Coronary artery (tissue), 2 donors: ENCODE measurements at regions not wholly inside any gene's neighbourhood (a gene's known extent, or its start where the extent isn't known, plus 50 kb on each side); places are given as distances from the start of the nearest gene placed in this dataset.

Experiments
- DNase-seq: peaks from one replicate; pipeline ENCODE4 v3.0.0-alpha.2; 2017; ENCODE audit warnings: low spot score
- H3K27ac ChIP-seq, 2 donors: fragments of 200-600 bp; sonication (generic); one replicate each; pipeline ENCODE4 v1.5.1; 2016 to 2019
- H3K4me3 ChIP-seq: fragments of 200-600 bp; sonication (generic); 2 replicates; pipeline ENCODE4 v1.5.1; 2016; ENCODE audit warnings: mild to moderate bottlenecking, moderate library complexity
- TF ChIP-seq, protein P1 (sequence below): fragments of 200-600 bp; sonication (generic); IDR thresholded peaks from one replicate; pipeline ENCODE4 v1.5.1; 2019; ENCODE audit warnings: antibody characterized with exemption

DNA sequence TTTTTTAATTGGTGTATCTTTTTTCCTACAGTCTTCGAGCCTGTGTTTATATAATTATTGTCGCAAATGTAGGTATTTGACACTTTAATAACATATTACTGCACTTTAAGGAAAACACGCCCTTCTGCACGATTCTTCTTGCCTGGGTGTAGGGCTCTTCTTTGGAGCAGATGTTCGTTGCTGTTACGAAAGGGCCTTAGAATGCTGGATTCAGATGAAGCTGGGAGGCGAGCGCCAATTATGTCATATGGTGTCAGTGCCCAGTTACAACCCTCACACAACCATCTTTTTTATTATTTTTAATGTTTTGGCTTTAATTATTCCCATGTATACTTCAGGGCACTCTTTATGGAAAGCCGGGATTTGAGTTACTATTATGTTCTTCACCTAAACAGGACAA is 553.0 kb downstream of the EBF1 start:
- TF ChIP-seq, protein P1, sequence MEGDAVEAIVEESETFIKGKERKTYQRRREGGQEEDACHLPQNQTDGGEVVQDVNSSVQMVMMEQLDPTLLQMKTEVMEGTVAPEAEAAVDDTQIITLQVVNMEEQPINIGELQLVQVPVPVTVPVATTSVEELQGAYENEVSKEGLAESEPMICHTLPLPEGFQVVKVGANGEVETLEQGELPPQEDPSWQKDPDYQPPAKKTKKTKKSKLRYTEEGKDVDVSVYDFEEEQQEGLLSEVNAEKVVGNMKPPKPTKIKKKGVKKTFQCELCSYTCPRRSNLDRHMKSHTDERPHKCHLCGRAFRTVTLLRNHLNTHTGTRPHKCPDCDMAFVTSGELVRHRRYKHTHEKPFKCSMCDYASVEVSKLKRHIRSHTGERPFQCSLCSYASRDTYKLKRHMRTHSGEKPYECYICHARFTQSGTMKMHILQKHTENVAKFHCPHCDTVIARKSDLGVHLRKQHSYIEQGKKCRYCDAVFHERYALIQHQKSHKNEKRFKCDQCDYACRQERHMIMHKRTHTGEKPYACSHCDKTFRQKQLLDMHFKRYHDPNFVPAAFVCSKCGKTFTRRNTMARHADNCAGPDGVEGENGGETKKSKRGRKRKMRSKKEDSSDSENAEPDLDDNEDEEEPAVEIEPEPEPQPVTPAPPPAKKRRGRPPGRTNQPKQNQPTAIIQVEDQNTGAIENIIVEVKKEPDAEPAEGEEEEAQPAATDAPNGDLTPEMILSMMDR: no peak
- Histone ChIP-seq H3K27ac (no peak overlapping the region), H3K4me3 (no peak overlapping the region)
- DNase-seq: no peak

DNA sequence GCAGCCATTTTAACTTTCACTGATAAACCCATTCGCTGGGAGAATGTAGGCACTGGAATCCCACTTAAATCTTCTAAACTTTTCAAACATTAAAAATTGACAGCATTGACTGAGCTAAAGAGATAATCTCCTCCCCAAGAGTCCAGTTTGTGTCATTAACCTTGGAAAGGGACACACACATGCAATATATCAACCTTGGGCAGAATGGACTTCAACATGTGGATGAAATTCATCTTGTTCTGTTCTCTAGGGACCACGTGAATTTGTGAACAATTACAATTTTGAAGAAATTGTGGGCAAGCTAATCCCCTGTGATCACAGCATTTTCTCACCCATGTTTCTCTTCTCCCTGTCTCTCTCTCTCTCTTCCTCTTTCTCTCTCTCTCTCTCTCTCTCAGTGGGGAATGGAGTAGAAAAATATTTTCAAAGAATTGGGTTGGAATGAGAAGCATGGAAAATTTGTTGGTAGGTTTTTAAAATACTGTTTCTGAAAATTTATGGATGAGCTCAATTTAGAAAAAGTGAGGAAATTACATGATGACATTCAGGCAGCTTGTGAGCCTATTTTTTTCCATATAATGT is 553.7 kb downstream of the EBF1 start:
- no peak for DNase-seq
- TF ChIP-seq, protein P1: no peak
- no peak overlapping the region for H3K4me3 ChIP-seq
- H3K27ac ChIP-seq: no peak overlapping the region

DNA sequence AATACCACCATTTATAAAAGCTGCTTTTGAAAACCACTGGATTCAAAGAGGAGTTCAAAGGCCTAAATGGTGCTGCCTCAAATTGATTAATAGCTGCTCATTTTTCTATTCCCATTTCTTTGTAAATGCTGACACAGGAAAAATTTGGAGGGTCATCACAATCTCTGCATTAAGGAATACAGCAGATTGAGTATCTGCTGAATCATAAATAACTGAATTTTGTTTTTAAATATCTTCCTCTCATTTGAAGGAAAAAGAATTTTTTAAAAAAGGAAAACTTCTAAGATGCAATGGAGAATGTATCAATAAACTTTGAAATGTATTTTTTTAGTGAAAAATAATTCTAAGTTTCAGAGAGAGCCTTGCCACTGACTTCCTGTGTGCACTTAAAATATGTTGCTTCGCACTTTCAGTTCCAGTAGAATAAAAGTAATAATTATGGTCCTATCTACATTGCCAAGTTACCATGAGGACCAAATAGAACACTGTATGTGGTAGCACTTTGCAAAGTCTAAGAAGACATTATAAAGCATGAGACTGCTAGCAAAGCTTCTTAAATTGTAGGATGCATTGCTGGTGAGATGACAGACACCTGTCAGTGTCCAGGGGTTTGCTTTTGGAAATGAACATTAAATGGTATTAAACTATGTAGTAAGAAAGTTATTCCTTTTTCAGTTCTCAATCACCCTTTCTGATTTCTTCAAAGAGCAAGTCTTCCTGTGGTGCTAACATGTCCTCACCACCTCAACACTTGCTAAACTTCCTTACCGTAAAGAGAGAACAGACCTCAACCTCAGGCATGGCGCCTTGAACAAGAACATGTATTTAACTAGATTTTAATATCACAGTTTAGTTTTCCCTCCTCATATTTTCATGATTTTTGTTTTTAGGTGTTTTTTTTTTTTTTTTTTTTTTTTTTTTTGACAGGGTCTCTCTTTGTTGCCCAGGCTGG is 555.1 kb downstream of the EBF1 start:
- Histone ChIP-seq H3K27ac (peak overlapping the region in 1 of 2 donors; percentile 50), H3K4me3 (no peak overlapping the region)
- TF ChIP-seq, protein P1: no peak
- DNase-seq: no peak

DNA sequence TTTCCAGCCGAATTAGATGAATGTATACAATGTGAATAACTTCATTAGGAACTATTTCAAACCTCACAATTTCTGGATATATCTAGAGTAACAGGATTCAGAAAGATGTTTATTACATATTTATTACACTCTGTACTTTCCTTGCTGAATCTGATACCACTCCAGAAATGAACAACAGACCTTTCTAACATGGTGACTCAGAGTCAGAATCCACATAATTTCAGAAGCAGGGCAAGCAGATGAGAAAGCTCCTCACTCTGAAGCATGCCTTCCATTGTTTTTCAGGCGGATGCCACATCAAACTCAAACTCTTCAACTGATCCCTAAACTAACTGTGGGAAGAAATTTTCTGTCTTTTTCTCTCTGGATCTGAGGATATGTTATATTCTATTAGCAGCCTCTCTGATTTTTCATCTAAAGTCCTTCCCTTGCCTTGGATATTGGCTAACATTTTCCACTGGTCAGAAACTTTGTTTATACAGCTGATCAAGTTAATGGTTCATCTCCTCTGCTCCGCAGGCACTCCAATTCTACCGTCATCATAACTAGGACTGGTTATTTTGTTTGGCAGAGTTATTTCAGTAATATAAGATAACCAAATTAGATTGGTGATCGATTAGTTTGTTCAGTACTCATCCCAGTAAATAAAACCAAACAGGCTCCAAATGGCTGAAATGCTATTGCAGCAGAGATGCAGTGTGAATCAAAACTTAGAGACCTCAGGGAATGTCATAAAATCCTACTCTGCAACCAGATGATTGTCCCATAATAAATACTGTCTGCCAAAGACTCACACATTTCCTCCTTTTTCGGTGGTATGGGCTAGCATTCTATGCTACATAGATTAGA is 556.0 kb downstream of the EBF1 start:
- Histone ChIP-seq H3K4me3 (no peak overlapping the region), H3K27ac (peak overlapping the region in 1 of 2 donors; percentile 50)
- DNase-seq: no peak
- TF ChIP-seq, protein P1: no peak

DNA sequence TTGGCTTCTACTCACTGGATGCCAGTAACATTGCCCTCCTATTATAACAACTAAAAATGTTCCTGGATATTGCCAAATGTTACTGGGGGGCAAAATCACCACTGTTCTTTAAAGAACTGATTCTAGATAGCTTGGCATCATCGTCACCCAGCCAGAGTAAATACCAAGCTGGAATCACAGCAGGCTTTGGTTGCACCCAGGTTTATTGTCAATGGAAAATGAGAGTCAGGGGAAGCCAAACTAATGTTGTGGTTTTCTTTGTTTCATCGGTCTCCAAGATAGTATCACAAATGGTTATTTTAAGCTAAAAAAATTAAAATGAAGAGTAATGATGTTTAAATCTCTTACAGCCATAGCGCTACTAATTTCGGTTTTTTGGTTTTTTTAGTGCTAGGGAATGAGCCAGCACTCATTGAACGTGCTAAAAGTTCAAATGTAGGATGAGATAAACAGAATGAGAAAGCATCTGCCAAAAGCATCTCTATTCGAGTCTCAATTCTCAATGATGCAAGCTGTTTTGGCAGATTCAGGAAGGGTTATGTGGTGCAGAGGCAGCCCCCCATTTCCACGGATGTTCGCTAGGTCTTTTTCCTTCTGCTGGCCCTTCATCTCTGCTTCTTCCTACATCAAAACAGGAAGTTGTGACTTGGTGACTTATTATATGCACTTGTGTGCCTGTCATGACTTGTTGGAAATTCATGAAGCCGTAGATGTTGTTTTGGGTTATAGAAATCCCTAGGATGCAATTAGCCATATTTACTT is 558.0 kb downstream of the EBF1 start:
- Histone ChIP-seq H3K27ac (no peak overlapping the region), H3K4me3 (no peak overlapping the region)
- TF ChIP-seq, protein P1: no peak
- no peak for DNase-seq

DNA sequence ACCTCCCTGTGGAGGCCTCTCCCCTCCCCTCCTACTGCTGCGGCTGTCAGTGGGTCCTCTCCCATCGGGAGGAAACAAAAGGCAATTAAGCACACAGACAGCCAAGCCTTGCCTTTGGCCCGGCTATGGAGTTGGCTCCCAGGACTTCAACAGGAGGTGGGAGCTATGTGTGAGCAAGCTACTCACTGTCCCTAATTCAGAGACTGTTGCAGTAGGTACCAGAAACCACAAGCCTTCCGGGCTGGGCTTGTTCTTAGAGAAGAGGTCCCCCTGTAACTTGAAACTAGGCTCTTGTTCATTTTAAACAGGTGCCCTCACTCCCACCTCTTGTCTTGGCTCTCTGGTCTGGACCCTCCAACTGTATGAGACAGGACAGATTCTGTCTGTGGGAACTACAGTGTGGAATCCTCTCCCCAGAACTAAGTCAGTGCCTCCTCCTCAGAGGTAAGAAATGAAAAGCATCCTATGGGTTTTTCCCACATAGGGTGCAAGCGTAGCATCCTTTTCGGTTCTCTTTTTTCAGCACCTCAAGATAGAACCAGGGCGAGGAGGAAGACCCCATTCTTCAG is 561.1 kb downstream of the EBF1 start:
- no peak for DNase-seq
- Histone ChIP-seq H3K4me3 (no peak overlapping the region), H3K27ac (peak overlapping the region in 1 of 2 donors; percentile 32)
- TF ChIP-seq, protein P1: no peak
